KBM-7 (cell line): ENCODE measurements at regions not wholly inside any gene's neighbourhood (a gene's known extent, or its start where the extent isn't known, plus 50 kb on each side); places are given as distances from the start of the nearest gene placed in this dataset.
"Not testable (repeated sequence)": the region's sequence is repeated elsewhere in the genome, so short reads cannot be mapped to it uniquely, and the experiment has no call there.

Experiments used
- DNase-seq: peaks from one replicate; pipeline ENCODE4 v3.0.0-alpha.2; 2015
- in situ Hi-C: fragments of 300-500 bp; cut with MboI; formaldehyde crosslinking; loops from 2 replicates; pipeline ENCODE4 v1.14.3; 2020; ENCODE audit warnings: low sequenced_read_pairs, low pct_unique_long_range_greater_than_20kb, mixed read lengths

- in situ Hi-C loops, result no loop called here
- DNase-seq, result no peak
These were observed 1216.9 kb downstream of the CDH11 start for GRCh38 chr16:63904930-63905329.

GRCh38 chr16:63904182-63904581, 1217.7 kb downstream of the CDH11 start:
- in situ Hi-C loops, result no loop called here
- DNase-seq, result no peak

DNA sequence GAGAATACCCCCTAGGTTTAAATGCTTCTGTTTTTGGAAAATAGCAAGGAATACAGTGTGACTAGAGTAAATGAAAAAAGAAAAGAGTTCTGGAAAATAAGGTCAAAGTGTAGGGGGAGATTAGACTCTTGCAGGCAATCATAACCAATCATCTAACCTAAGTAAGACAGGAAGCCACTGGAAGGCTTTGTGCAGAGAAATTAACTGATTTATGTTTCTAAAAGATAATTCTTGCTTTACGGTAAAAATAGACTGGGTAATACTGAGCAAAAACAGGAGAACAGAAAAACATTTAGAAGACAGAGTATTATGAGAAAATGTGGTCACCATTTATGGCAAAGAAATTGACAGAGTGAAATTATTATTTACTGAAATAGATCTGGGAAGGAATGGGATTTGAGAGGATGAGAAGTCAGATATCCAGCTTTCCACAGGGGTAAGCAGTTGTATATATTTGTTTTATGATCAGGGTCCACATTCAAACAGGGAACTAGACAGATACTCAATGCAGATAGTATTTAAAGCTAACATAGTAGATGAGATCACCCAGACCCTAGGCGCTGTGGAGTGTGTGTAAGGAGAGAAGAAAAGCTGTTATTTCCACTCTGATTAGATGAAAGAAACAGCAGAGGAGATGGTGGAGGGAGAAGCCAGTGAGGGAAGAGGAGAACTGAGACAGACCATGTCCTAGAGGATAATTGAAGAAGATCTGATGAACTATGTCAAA, 1225.3 kb downstream of the CDH11 start:
- in situ Hi-C loops, result no loop called here
- DNase-seq, result no peak

GRCh38 chr16:63890723-63891122, 1231.1 kb downstream of the CDH11 start:
- in situ Hi-C loops, result no loop called here

DNA sequence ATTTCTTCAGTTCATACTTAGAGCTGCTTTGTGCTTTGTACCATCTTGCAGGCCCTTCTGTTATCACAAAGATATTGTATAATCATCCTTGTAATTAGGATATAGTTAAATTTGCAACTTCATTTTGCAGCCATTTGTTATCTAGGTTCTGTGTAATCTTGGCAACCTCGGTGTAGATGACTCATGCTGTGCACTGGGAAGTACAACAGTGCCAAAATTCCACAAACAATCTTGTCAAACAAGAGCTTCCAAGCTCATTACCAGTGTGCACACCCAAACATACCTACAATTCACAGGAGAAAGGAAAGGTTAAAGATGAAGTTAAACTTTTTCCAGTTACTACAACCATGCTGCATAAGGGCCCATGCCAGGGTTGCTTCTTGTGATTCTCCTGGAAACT, 1231.8 kb downstream of the CDH11 start:
- in situ Hi-C loops, result no loop called here
- no peak for DNase-seq

More at GRCh38 chr16:63890723-63891122, 1231.1 kb downstream of the CDH11 start:
- DNase-seq, result no peak

DNA sequence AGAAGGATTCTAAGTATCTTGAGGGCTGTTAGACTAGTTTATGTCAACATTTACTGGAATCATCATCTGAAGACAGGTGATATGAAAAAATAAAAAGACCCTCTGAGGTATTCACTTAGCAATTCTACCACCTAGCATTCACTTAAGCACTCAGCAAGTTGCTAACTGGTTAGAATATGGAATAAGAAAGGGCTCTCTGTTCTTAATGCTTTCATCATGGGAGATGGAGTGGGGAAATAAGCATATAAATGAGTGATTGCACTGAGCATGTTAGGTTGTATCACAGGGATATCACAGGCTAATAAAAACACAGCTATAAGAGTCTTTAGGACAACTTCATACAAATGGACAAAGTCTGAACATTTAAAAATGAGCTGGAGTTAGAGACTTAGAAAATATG, 1238.8 kb downstream of the CDH11 start:
- in situ Hi-C loops, result no loop called here
- DNase-seq, result no peak

DNA sequence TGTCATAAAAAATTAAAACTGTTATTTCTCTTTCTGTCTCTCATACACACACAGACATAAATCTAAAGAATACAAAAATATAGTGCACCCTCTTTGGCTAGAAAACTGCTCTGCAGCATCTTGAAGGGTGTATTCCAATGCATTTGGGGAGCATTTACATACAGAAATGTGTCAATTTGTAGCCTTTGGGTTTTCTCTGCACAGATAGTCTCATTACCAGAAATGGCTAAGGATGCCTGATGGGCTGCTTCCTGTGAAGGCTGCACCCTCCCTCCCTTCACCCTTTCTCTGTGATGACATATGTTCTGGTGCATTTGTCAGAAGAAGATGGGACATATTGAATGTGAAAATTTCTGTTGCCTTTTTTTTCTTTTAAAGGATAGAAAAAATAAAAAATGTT, 1239.3 kb downstream of the CDH11 start:
- no peak for DNase-seq
- in situ Hi-C loops, result no loop called here

DNA sequence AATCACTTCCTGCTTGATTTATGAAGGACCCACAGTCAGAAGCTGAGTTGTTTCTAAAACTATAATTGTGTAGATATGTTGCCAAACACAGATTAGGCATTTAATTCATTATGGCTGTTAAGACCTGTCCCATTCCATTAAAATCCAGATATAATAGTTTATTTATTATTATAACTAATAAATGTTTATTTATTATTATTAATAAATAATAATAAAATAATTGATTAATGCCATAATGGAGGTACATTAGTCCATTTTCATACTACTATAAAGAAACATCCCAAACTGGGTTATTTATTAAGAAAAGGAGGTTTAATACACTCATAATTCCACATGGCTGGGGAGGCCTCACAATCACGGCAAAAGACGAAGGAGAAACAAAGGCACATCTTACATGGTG, 1240.9 kb downstream of the CDH11 start:
- no peak for DNase-seq
- in situ Hi-C loops, result no loop called here

DNA sequence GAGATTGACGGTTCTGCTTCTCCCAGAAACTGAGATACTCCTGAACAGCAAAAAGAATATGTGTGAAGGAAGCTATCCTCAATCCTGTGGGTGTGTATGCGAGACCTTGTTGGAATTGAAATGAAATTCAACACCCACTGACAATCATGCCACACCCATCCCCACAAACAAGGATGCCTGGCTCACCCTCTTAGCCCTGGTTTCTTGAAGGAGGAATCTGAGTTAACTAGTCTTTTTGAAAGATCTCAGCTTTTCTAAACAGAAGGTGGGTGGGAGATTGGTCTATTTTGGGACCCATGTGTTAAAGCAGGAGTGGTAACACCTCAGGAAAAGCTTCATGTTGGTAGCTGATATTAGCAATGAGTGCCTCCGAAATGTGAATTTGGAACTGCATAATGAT, 1244.5 kb downstream of the CDH11 start:
- no peak for DNase-seq
- in situ Hi-C loops, result no loop called here

DNA sequence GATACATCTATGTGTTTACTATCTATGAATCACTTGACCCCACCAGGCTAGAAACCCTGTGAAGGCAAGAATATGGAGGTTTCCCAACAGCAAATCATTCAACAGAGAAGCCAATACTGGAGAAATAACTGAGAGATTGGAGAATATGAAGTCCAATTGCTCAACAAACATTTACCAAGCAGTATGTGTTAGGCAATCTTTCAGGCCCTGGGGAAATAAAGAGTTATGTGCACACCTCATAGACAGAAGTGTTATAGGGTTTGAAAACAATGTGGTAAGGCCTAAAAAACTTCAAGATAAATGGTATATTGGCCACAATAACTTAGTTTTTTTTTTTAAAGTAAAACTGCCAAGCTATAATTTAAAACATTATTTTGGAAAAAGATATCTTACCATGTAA, 1245.8 kb downstream of the CDH11 start:
- in situ Hi-C loops, result no loop called here
- DNase-seq, result no peak

DNA sequence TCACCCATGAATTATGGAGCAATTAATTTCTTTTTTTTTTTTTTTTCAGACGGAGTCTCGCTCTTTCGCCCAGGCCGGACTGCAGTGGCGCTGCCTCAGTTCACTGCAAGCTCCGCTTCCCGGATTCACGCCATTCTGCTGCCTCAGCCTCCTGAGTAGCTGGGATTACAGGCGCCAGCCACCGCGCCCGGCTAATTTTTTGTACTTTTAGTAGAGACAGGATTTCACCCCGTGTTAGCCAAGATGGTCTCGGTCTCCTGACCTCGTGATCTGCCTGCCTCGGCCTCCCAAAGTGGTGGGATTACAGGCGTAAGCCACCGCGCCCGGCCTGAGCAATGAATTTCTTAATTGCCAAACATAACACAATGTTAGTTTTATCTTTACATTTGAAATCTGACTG, 1261.2 kb downstream of the CDH11 start:
- in situ Hi-C loops, DNase-seq: not testable (repeated sequence)

DNA sequence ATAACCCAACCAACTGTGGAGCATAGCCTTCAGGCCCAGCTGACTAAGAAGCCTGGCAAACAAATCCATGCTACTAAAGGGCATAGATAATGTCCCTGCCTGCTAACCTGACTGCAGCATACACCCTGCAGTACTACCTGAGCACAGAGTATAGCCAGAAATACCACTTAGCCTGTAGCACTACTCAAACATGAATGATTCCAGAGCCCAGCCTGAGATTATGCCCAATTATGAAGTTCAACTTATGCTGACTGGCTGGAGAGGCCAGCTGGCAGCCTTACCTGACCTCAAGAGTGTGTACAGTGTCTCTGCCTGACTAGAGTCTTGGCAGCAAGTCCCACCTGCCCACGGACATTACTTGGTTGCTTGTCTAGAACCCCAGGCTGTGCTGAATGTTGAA, 1265.3 kb downstream of the CDH11 start:
- DNase-seq, result no peak
- in situ Hi-C loops, result no loop called here

- DNase-seq, result no peak
- in situ Hi-C loops, result no loop called here
These were observed 1270.9 kb downstream of the CDH11 start for GRCh38 chr16:63850979-63851378.

- no peak for DNase-seq
- in situ Hi-C loops, result no loop called here
These were observed 1280.6 kb downstream of the CDH11 start for GRCh38 chr16:63841271-63841670.

GRCh38 chr16:63830061-63830460, 1291.8 kb downstream of the CDH11 start:
- DNase-seq, result no peak
- in situ Hi-C loops, result no loop called here

DNA sequence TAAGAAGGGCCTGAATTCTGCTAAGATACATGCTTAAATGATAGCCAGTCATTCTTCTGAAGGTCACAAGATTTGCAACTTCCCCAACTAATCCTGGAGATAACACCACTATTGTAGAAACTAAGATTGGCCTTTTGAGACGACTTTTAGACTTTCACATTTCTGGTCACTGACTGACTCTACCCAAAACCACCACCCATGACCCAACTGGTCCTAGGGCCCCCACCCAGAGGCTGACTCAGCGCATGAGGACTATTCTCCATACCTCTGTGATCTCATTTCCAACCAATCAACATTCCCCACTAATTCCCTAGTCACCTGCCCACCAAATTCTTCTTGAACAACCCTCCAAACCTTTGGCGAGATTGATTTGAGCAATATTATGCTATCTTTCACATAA, 1299.0 kb downstream of the CDH11 start:
- DNase-seq, result no peak
- in situ Hi-C loops, result no loop called here

DNA sequence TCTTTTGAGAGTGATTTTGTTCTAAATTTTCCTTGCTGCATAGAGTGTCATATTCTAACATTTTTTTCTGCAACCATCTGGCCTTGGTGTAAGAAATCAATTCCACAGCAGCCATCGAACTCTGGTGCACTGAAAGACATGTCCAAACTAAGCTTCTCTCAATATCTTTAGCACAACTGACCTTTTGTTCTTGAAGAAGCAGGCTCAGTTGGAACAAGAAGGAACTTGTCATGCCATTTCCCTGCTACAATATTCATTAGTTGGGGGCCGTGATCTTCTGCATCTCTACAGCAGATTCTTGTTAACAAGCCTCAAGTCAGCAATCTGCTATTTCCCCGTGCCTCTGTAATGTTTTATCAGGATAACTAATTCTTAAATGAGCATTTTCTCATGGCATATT, 1305.6 kb downstream of the CDH11 start:
- no peak for DNase-seq
- in situ Hi-C loops, result no loop called here

DNA sequence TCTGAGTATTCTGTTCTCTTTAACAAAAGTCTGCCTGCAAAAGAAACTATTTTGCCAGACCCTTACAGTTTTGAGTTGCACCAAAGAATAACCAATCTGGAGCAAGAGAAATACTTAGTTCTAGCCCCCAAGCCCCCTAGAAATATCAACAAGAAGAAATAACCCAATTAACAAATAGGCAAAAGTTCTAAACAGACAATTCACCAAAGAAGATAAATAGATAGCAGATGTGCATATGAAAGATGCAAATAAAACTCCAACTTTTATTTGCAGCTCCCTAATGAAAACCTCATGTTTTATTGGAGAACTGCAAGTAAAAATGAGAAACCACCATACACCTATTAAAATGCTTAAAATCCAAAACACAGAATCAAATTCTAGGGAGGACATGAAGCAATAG, 1308.0 kb downstream of the CDH11 start:
- in situ Hi-C loops, result no loop called here
- DNase-seq, result no peak

DNA sequence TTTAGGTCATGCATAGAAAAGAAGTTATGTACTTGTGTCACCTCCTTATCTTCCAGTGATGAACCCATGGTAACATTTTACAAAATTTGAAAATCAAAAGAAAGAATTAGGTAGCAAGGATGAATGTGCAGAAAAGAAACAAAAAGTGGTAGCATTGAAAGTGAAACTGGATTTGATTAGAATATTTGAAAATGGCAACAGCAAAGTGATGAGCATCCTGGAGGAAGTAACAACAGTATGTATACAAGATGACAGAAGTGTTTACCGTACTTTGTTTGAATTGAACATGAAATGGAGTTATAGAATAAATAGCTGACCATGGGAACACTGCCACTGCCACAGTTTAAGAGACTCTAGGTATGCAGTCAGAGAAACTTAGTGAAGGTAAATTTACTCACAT, 1313.1 kb downstream of the CDH11 start:
- in situ Hi-C loops, result no loop called here
- no peak for DNase-seq

- DNase-seq, result no peak
- in situ Hi-C loops, result no loop called here
These were observed 1314.9 kb downstream of the CDH11 start for GRCh38 chr16:63806794-63807506.

DNA sequence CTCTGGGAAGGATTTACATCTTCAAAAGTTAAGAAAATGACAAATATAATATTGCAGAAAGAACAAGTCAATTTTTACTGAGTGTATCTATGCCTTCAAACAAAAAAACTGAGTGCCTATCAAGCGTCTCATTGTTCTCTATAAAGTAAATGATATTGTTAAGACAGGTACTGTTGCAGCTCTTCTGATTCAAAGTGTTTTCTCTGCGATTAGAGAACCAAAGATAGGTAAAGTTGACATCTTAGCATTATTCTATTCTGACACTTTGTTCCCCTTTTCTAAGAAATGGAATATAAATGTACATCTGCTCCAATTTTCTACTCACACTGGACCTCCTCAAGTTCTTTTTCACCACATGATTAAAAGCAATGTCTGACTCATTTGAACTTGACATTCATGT, 1317.7 kb downstream of the CDH11 start:
- no peak for DNase-seq
- in situ Hi-C loops, result no loop called here
